Heart left ventricle (tissue), 13 donors: ENCODE measurements at regions not wholly inside any gene's neighbourhood (a gene's known extent, or its start where the extent isn't known, plus 50 kb on each side); places are given as distances from the start of the nearest gene placed in this dataset.

Experiments
- CTCF ChIP-seq, 12 donors: fragments of 200-600 bp; sonication (generic) in 4 of 12; IDR thresholded peaks; one replicate each; pipeline versions ENCODE4 v1.5.0 to v1.8.0; 2018 to 2022; ENCODE audit warnings: antibody characterized with exemption in 12 of 12, mild to moderate bottlenecking in 5 of 12
- POLR2A ChIP-seq, 2 donors: fragments of 450-650 bp; IDR thresholded peaks; one replicate each; pipeline ENCODE4 v1.6.1; 2017; ENCODE audit warnings: antibody characterized with exemption in 2 of 2, mild to moderate bottlenecking in 2 of 2, moderate library complexity in 2 of 2
- donor health status: ischemic (EF 13 %, LVEDD 7.1; RV severe dilation, severe dysfunction).
- donor health status: DM: no; HTN: yes; CAD: no.
- donor health status: DM: no; HTN: no; CAD: no.
- donor health status: ischemic (EF 25% LVEDD 6.9; RV normal size, moderate dysfunction).
- donor health status: ischemic (EF 25% LVEDD 5.7; RV mildly dilated, moderate dysfunction).
- donor health status: ischemic (EF 35%, LVEDD 5.7; RV mildly dilated, moderate dysfunction).
- donor health status: nonischemic (EF 11% LVEDD 7.7; RV severe dilation, severe dysfunction).
- donor health status: DM: yes; HTN: yes; CAD: no.
- donor health status: PGD.
- donor health status: ischemic (EF 29% LVEDD 5.4; RV normal size, mild dysfunction).
- donor health status: nonischemic (EF 23%, LVEDD 6.1; RV moderate dilation, normal function).

DNA sequence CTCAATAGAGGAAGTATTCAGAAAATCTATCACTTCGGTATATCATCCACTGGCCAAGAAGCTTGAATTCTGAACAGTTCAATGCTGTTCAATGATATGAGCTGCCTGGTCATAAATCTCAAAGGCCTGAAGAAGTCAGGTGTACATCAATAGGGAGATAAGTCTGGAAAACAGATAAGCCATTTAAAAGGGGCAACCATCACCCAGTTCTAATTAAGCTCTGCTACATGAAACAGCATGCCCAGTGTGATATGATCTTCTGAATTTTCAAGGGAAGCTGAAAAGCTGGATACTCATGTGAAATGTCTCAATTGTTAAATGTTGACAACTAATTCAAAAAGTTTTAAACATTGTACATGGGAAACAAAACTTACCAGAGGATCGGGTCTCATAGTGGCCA lies 2020.7 kb upstream of the WWC1 start:
- no peak for TF ChIP-seq CTCF (IDR thresholded peaks at IDR 0.05)
- TF ChIP-seq POLR2A (IDR thresholded peaks at IDR 0.05), result no peak
